ENCODE measurements at regions not wholly inside any gene's neighbourhood (a gene's known extent, or its start where the extent isn't known, plus 50 kb on each side); places are given as distances from the start of the nearest gene placed in this dataset.

- TF ChIP-seq CTCF (IDR thresholded peaks at IDR 0.05) (no peak), POLR2A (IDR thresholded peaks at IDR 0.05) (no peak)
Measured at GRCh38 chr2:175823707-175824073, 178.4 kb downstream of the LNPK start.
